ENCODE measurements at regions not wholly inside any gene's neighbourhood (a gene's known extent, or its start where the extent isn't known, plus 50 kb on each side); places are given as distances from the start of the nearest gene placed in this dataset.

GRCh38 chr6:6497976-6498375 lies 90.5 kb upstream of the LY86 start:
- Histone ChIP-seq H3K9me3 (no peaks in the 10 kb centered on the region), H3K4me1 (no peaks in the 10 kb centered on the region), H3K4me2 (no peak overlapping the region), H3K4me3 (no peak overlapping the region), H3K27ac (no peak overlapping the region)
- no peak for ATAC-seq
- DNase-seq (ENCODE audit: low read depth in 1 of 2, low spot score in 1 of 2), result no peak
- WGBS (ENCODE audit: missing lambda C conversion rate), result 0% methylated on average over 1 of the region's 1 CpG
- POLR2A ChIA-PET, result no interaction called here
- no peak for FAIRE-seq
- CTCF ChIA-PET, result no interaction called here
- TF ChIP-seq CBX8 (IDR thresholded peaks at IDR 0.05) (no peak), HOXA7 (CRISPR knock-in tag; IDR thresholded peaks at IDR 0.05) (no peak), CHD2 (IDR thresholded peaks at IDR 0.05; ENCODE audit: low read length, partially characterized antibody) (no peak)

DNA sequence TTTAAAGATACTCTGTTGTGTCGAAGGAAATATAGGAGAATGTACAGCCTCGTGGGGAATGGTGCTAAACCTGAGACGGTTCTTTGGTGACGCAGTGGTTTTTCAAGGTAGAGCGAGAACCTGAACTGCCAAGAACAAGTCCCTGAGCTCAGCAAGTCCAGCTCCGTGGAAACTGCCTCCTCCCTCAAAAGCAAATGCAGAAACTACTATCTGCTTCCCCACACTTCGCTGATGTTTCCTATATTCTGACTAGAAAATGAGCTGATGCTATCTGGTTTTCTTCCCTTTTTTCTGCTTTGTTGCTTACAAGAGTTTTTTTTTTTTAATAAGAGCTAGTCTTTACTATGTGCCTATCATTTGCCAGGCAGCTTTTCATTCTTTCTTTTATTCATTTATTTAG lies 85.3 kb upstream of the LY86 start:
- H3K27ac ChIP-seq, result no peak overlapping the region
- no peak for ATAC-seq

GRCh38 chr6:6505111-6505510 lies 83.4 kb upstream of the LY86 start:
- DNase-seq (ENCODE audit: low read depth in 1 of 2, low spot score in 1 of 2), result no peak
- no peak overlapping the region for H3K4me2 ChIP-seq
- no peaks in the 10 kb centered on the region for H3K9me3 ChIP-seq
- H3K4me1 ChIP-seq, result no peaks in the 10 kb centered on the region
- H3K4me3 ChIP-seq, result no peak overlapping the region
- no peak for FAIRE-seq
- no peak overlapping the region for H3K27ac ChIP-seq
- TF ChIP-seq JUN (IDR thresholded peaks at IDR 0.05), result no peak
- no peak for TF ChIP-seq CBX2 (IDR thresholded peaks at IDR 0.05; ENCODE audit: borderline replicate concordance, low read depth)
- no peak for TF ChIP-seq POLR2AphosphoS2 (conservative IDR thresholded peaks at IDR 0.05; ENCODE audit: low read length)
- TF ChIP-seq HOXA7 (CRISPR knock-in tag; IDR thresholded peaks at IDR 0.05), result no peak
- TF ChIP-seq TFCP2L1 (CRISPR knock-in tag; IDR thresholded peaks at IDR 0.05), result no peak
- TF ChIP-seq EHF (CRISPR knock-in tag; IDR thresholded peaks at IDR 0.05), result no peak
- no peak for TF ChIP-seq EP300 (IDR thresholded peaks at IDR 0.05)
- TF ChIP-seq REST (IDR thresholded peaks at IDR 0.05), result no peak
- TF ChIP-seq USF2 (IDR thresholded peaks at IDR 0.05), result no peak
- no peak for TF ChIP-seq KDM1A (IDR thresholded peaks at IDR 0.05; ENCODE audit: low read depth)
- TF ChIP-seq ATOH8 (CRISPR knock-in tag; IDR thresholded peaks at IDR 0.05; ENCODE audit: low read depth), result no peak
- TF ChIP-seq ESRRA (IDR thresholded peaks at IDR 0.05; ENCODE audit: borderline replicate concordance, low read length), result no peak
- ATAC-seq, result no peak
- WGBS (ENCODE audit: missing lambda C conversion rate), result 0% methylated on average over 3 of the region's 3 CpGs
- POLR2A ChIA-PET, result no interaction called here
- CTCF ChIA-PET, result no interaction called here

More for the DNA sequence above, 85.3 kb upstream of the LY86 start:
- TF ChIP-seq EHMT2 (IDR thresholded peaks at IDR 0.05; ENCODE audit: low read depth) (no peak), KDM1A (IDR thresholded peaks at IDR 0.05; ENCODE audit: low read depth) (no peak), ATOH8 (CRISPR knock-in tag; IDR thresholded peaks at IDR 0.05; ENCODE audit: low read depth) (no peak), MAZ (IDR thresholded peaks at IDR 0.05; ENCODE audit: borderline replicate concordance, low read depth, low read length) (no peak), USF2 (IDR thresholded peaks at IDR 0.05) (no peak), HES2 (IDR thresholded peaks at IDR 0.05) (no peak), NPAS2 (CRISPR knock-in tag; IDR thresholded peaks at IDR 0.05; ENCODE audit: borderline replicate concordance) (no peak), HEYL (CRISPR knock-in tag; IDR thresholded peaks at IDR 0.05) (no peak), RARB (CRISPR knock-in tag; IDR thresholded peaks at IDR 0.05) (no peak), TFCP2L1 (CRISPR knock-in tag; IDR thresholded peaks at IDR 0.05) (no peak), SMC3 (IDR thresholded peaks at IDR 0.05) (no peak)
- TF ChIP-seq, protein P1, sequence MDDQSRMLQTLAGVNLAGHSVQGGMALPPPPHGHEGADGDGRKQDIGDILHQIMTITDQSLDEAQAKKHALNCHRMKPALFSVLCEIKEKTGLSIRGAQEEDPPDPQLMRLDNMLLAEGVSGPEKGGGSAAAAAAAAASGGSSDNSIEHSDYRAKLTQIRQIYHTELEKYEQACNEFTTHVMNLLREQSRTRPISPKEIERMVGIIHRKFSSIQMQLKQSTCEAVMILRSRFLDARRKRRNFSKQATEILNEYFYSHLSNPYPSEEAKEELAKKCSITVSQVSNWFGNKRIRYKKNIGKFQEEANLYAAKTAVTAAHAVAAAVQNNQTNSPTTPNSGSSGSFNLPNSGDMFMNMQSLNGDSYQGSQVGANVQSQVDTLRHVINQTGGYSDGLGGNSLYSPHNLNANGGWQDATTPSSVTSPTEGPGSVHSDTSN (IDR thresholded peaks at IDR 0.05), result no peak
- CTCF ChIA-PET, result interaction anchor here (0.6 kb wide), 1 partner anchor 11 kb away, joined by 3 read pairs; no protein-coding TSS in a partner anchor
- Histone ChIP-seq H3K4me2 (no peak overlapping the region), H3K4me1 (no peaks in the 10 kb centered on the region), H3K4me3 (no peak overlapping the region), H3K9me3 (no peaks in the 10 kb centered on the region)
- no peak for FAIRE-seq
- 35% methylated on average over 7 of the region's 7 CpGs for WGBS (ENCODE audit: missing lambda C conversion rate)
- no peak for DNase-seq (ENCODE audit: low read depth in 1 of 2, low spot score in 1 of 2)
- POLR2A ChIA-PET, result no interaction called here

All from A549 (cell line).